ENCODE measurements at regions not wholly inside any gene's neighbourhood (a gene's known extent, or its start where the extent isn't known, plus 50 kb on each side); places are given as distances from the start of the nearest gene placed in this dataset.

- H3K9me3 ChIP-seq (ENCODE audit: low read length) = no peaks in the 10 kb centered on the region
- H3K4me2 ChIP-seq (ENCODE audit: low read length) = no peak overlapping the region
- no peaks in the 10 kb centered on the region for H3K36me3 ChIP-seq (ENCODE audit: insufficient read depth, low read length)
- H3K9me2 ChIP-seq (ENCODE audit: insufficient read depth, low read length) = no peaks in the 10 kb centered on the region
- intact Hi-C loops (cut with micrococcal nuclease; ENCODE audit: unreplicated experiment) = no loop called here
- no peak overlapping the region for H2AFZ ChIP-seq (ENCODE audit: low read length)
- H3K27ac ChIP-seq (ENCODE audit: low read depth, low read length, poor library complexity, severe bottlenecking) = no peak overlapping the region
- no peaks in the 10 kb centered on the region for H4K20me1 ChIP-seq (ENCODE audit: insufficient read depth, low read length)
- no peaks in the 10 kb centered on the region for H3K79me2 ChIP-seq (ENCODE audit: insufficient read depth, low read depth, low read length)
- no peak for DNase-seq (ENCODE audit: low spot score)
- BruUV-seq (replicated peaks) = no TSS peak
- no peaks in the 10 kb centered on the region for H3K4me1 ChIP-seq (ENCODE audit: insufficient read depth, low read length, poor library complexity, severe bottlenecking)
- no peak overlapping the region for H3K4me3 ChIP-seq (ENCODE audit: low read depth, low read length, poor library complexity, severe bottlenecking)
- no peak for TF ChIP-seq EZH2phosphoT487 (IDR thresholded peaks at IDR 0.05; ENCODE audit: borderline replicate concordance, low read depth, low read length)
- TF ChIP-seq CTCF (conservative IDR thresholded peaks at IDR 0.05; ENCODE audit: low read length) = no peak
- ChIA-PET POLR2A (interaction anchor here (0.5 to 1.3 kb wide), 2 partner anchors 41 to 1301 kb away, joined by 3 to 4 read pairs; no protein-coding TSS in a partner anchor), CTCF (ENCODE audit: unreplicated experiment) (no interaction called here)
These were observed 90.0 kb downstream of the CDC42EP3 start for GRCh38 chr2:37581433-37581832.

GRCh38 chr2:37582481-37583220, 88.8 kb downstream of the CDC42EP3 start:
- H3K27ac ChIP-seq (ENCODE audit: low read depth, low read length, poor library complexity, severe bottlenecking) = no peak overlapping the region
- intact Hi-C loops (cut with micrococcal nuclease; ENCODE audit: unreplicated experiment) = no loop called here
- H3K9me2 ChIP-seq (ENCODE audit: insufficient read depth, low read length) = no peaks in the 10 kb centered on the region
- POLR2A ChIA-PET = interaction anchor here (0.7 to 1.3 kb wide), 7 partner anchors 16 to 174 kb away, joined by 3 to 4 read pairs (median 3); no protein-coding TSS in a partner anchor
- CTCF ChIA-PET (ENCODE audit: unreplicated experiment) = no interaction called here
- no peaks in the 10 kb centered on the region for H3K36me3 ChIP-seq (ENCODE audit: insufficient read depth, low read length)
- DNase-seq (ENCODE audit: low spot score) = no peak
- TF ChIP-seq CTCF (conservative IDR thresholded peaks at IDR 0.05; ENCODE audit: low read length) (no peak), EZH2phosphoT487 (IDR thresholded peaks at IDR 0.05; ENCODE audit: borderline replicate concordance, low read depth, low read length) (no peak)
- H3K9me3 ChIP-seq (ENCODE audit: low read length) = no peaks in the 10 kb centered on the region
- no peak overlapping the region for H2AFZ ChIP-seq (ENCODE audit: low read length)
- no peaks in the 10 kb centered on the region for H3K79me2 ChIP-seq (ENCODE audit: insufficient read depth, low read depth, low read length)
- no peaks in the 10 kb centered on the region for H3K4me1 ChIP-seq (ENCODE audit: insufficient read depth, low read length, poor library complexity, severe bottlenecking)
- no TSS peak for BruUV-seq (replicated peaks)
- no peaks in the 10 kb centered on the region for H4K20me1 ChIP-seq (ENCODE audit: insufficient read depth, low read length)
- H3K4me2 ChIP-seq (ENCODE audit: low read length) = no peak overlapping the region
- no peak overlapping the region for H3K4me3 ChIP-seq (ENCODE audit: low read depth, low read length, poor library complexity, severe bottlenecking)

GRCh38 chr2:37583402-37583801, 88.0 kb downstream of the CDC42EP3 start:
- TF ChIP-seq CTCF (conservative IDR thresholded peaks at IDR 0.05; ENCODE audit: low read length) (no peak), EZH2phosphoT487 (IDR thresholded peaks at IDR 0.05; ENCODE audit: borderline replicate concordance, low read depth, low read length) (no peak)
- no peak overlapping the region for H3K4me2 ChIP-seq (ENCODE audit: low read length)
- H4K20me1 ChIP-seq (ENCODE audit: insufficient read depth, low read length) = no peaks in the 10 kb centered on the region
- H3K36me3 ChIP-seq (ENCODE audit: insufficient read depth, low read length) = no peaks in the 10 kb centered on the region
- BruUV-seq (replicated peaks) = no TSS peak
- no peak overlapping the region for H3K4me3 ChIP-seq (ENCODE audit: low read depth, low read length, poor library complexity, severe bottlenecking)
- CTCF ChIA-PET (ENCODE audit: unreplicated experiment) = no interaction called here
- no peak overlapping the region for H3K27ac ChIP-seq (ENCODE audit: low read depth, low read length, poor library complexity, severe bottlenecking)
- DNase-seq (ENCODE audit: low spot score) = no peak
- no peak overlapping the region for H2AFZ ChIP-seq (ENCODE audit: low read length)
- no peaks in the 10 kb centered on the region for H3K4me1 ChIP-seq (ENCODE audit: insufficient read depth, low read length, poor library complexity, severe bottlenecking)
- H3K9me2 ChIP-seq (ENCODE audit: insufficient read depth, low read length) = no peaks in the 10 kb centered on the region
- no peaks in the 10 kb centered on the region for H3K9me3 ChIP-seq (ENCODE audit: low read length)
- no peaks in the 10 kb centered on the region for H3K79me2 ChIP-seq (ENCODE audit: insufficient read depth, low read depth, low read length)
- POLR2A ChIA-PET = interaction anchor here (0.7 to 1.3 kb wide), 2 partner anchors 38 to 167 kb away, joined by 4 read pairs; no protein-coding TSS in a partner anchor
- intact Hi-C loops (cut with micrococcal nuclease; ENCODE audit: unreplicated experiment) = no loop called here
